ENCODE measurements at regions not wholly inside any gene's neighbourhood (a gene's known extent, or its start where the extent isn't known, plus 50 kb on each side); places are given as distances from the start of the nearest gene placed in this dataset.

- Mint-ChIP-seq H3K27ac (no peak overlapping the region), H3K36me3 (no peaks in the 10 kb centered on the region), H3K27me3 (ENCODE audit: low read depth) (peaks cover 1% of the 10 kb centered on the region), H3K4me1 (peaks cover 18% of the 10 kb centered on the region), H3K9me3 (no peaks in the 10 kb centered on the region), H3K4me3 (no peak overlapping the region)
- TF ChIP-seq CTCF (IDR thresholded peaks at IDR 0.05; ENCODE audit: unreplicated experiment), result no peak
- no peak for DNase-seq (ENCODE audit: low spot score in 2 of 2, unreplicated experiment in 2 of 2)
These were observed 188.9 kb downstream of the CAND1 start for GRCh38 chr12:67457778-67458665.

- TF ChIP-seq CTCF (IDR thresholded peaks at IDR 0.05; ENCODE audit: unreplicated experiment), result no peak
- Mint-ChIP-seq H3K27me3 (ENCODE audit: low read depth) (no peaks in the 10 kb centered on the region), H3K9me3 (no peaks in the 10 kb centered on the region), H3K27ac (no peak overlapping the region), H3K4me1 (peaks cover 18% of the 10 kb centered on the region), H3K36me3 (no peaks in the 10 kb centered on the region), H3K4me3 (no peak overlapping the region)
- DNase-seq (ENCODE audit: low spot score in 2 of 2, unreplicated experiment in 2 of 2), result no peak
These were observed 189.4 kb upstream of the DYRK2 start for GRCh38 chr12:67459173-67459572.

- no peak overlapping the region for H3K4me3 Mint-ChIP-seq
- peaks cover 18% of the 10 kb centered on the region for H3K4me1 Mint-ChIP-seq
- no peak for TF ChIP-seq CTCF (IDR thresholded peaks at IDR 0.05; ENCODE audit: unreplicated experiment)
- no peaks in the 10 kb centered on the region for H3K27me3 Mint-ChIP-seq (ENCODE audit: low read depth)
- no peak for DNase-seq (ENCODE audit: low spot score in 2 of 2, unreplicated experiment in 2 of 2)
- no peak overlapping the region for H3K27ac Mint-ChIP-seq
- no peaks in the 10 kb centered on the region for H3K9me3 Mint-ChIP-seq
- H3K36me3 Mint-ChIP-seq, result no peaks in the 10 kb centered on the region
These were observed 189.0 kb upstream of the DYRK2 start for GRCh38 chr12:67459578-67459977.

GRCh38 chr12:67460388-67460787, 188.2 kb upstream of the DYRK2 start:
- Mint-ChIP-seq H3K27me3 (ENCODE audit: low read depth) (no peaks in the 10 kb centered on the region), H3K4me1 (peaks cover 18% of the 10 kb centered on the region), H3K27ac (no peak overlapping the region), H3K4me3 (no peak overlapping the region), H3K9me3 (no peaks in the 10 kb centered on the region), H3K36me3 (no peaks in the 10 kb centered on the region)
- DNase-seq (ENCODE audit: low spot score in 2 of 2, unreplicated experiment in 2 of 2), result no peak
- no peak for TF ChIP-seq CTCF (IDR thresholded peaks at IDR 0.05; ENCODE audit: unreplicated experiment)

GRCh38 chr12:67468549-67469245, 179.8 kb upstream of the DYRK2 start:
- H3K27ac Mint-ChIP-seq, result no peak overlapping the region
- no peak overlapping the region for H3K4me3 Mint-ChIP-seq
- H3K9me3 Mint-ChIP-seq, result peaks cover 17% of the 10 kb centered on the region
- no peak for DNase-seq (ENCODE audit: low spot score in 2 of 2, unreplicated experiment in 2 of 2)
- no peak for TF ChIP-seq CTCF (IDR thresholded peaks at IDR 0.05; ENCODE audit: unreplicated experiment)
- H3K27me3 Mint-ChIP-seq (ENCODE audit: low read depth), result no peaks in the 10 kb centered on the region
- peaks cover 7% of the 10 kb centered on the region for H3K36me3 Mint-ChIP-seq
- peaks cover 11% of the 10 kb centered on the region for H3K4me1 Mint-ChIP-seq

All from mesothelial cell of epicardium (in vitro differentiated cells).